ENCODE measurements at regions not wholly inside any gene's neighbourhood (a gene's known extent, or its start where the extent isn't known, plus 50 kb on each side); places are given as distances from the start of the nearest gene placed in this dataset.
"Not testable (repeated sequence)": the region's sequence is repeated elsewhere in the genome, so short reads cannot be mapped to it uniquely, and the experiment has no call there.

- no peak for DNase-seq (ENCODE audit: low spot score)
These were observed 89.0 kb upstream of the DLGAP1 start for GRCh38 chr18:4544142-4544541.

GRCh38 chr18:4543711-4544110 is 88.6 kb upstream of the DLGAP1 start:
- DNase-seq (ENCODE audit: low spot score) = no peak

- no peak for DNase-seq (ENCODE audit: low spot score)
These were observed 86.5 kb upstream of the DLGAP1 start for GRCh38 chr18:4541588-4541987.

- no peak for DNase-seq (ENCODE audit: low spot score)
These were observed 81.3 kb upstream of the DLGAP1 start for GRCh38 chr18:4536447-4536846.

GRCh38 chr18:4528405-4528804 is 73.3 kb upstream of the DLGAP1 start:
- DNase-seq (ENCODE audit: low spot score) = no peak

GRCh38 chr18:4527826-4528225 is 72.7 kb upstream of the DLGAP1 start:
- DNase-seq (ENCODE audit: low spot score) = not testable (repeated sequence)

- DNase-seq (ENCODE audit: low spot score) = no peak
These were observed 69.0 kb upstream of the DLGAP1 start for GRCh38 chr18:4524096-4524495.

- DNase-seq (ENCODE audit: low spot score) = no peak
These were observed 56.1 kb upstream of the DLGAP1 start for GRCh38 chr18:4511166-4511565.

GRCh38 chr18:4510711-4511110 is 55.6 kb upstream of the DLGAP1 start:
- peak; percentile 8 for DNase-seq (ENCODE audit: low spot score)

- no peak for DNase-seq (ENCODE audit: low spot score)
These were observed 55.1 kb upstream of the DLGAP1 start for GRCh38 chr18:4510160-4510559.
